K562 (cell line): ENCODE measurements at regions not wholly inside any gene's neighbourhood (a gene's known extent, or its start where the extent isn't known, plus 50 kb on each side); places are given as distances from the start of the nearest gene placed in this dataset.

Experiments used
- CAMTA2 ChIP-seq: fragments of 250-450 bp; sonication (Bioruptor Pico); conservative IDR thresholded peaks from 2 replicates; pipeline ENCODE4 v1.5.1; 2022
- CBX3 ChIP-seq, 2 experiments: IDR thresholded peaks; 1 replicate in 1 of 2; 2 replicates in 1 of 2; pipeline ENCODE4 v1.6.1; 2012; ENCODE audit warnings: inconsistent platforms in 2 of 2, low read length in 2 of 2, borderline replicate concordance in 1 of 2, control low read depth in 1 of 2
- CBX5 ChIP-seq: IDR thresholded peaks from 2 replicates; pipeline ENCODE4 v1.6.1; 2014; ENCODE audit warnings: low read depth, borderline replicate concordance
- CBX8 ChIP-seq: fragments of 200-600 bp; sonication (generic); IDR thresholded peaks from 2 replicates; pipeline ENCODE4 v1.6.1; 2012; ENCODE audit warnings: borderline replicate concordance, mixed run types, low read depth, mild to moderate bottlenecking, moderate library complexity, mixed read lengths, low read length, control low read depth, inconsistent platforms; ENCODE audit not compliant: poor library complexity, severe bottlenecking; ENCODE audit errors: extremely low read depth
- ELF2 ChIP-seq: fragments of 250-450 bp; sonication (Bioruptor Pico); IDR thresholded peaks from 2 replicates; pipeline ENCODE4 v1.5.0; 2021; ENCODE audit warnings: mild to moderate bottlenecking
- KAT7 ChIP-seq: sonication (generic); formaldehyde crosslinking; IDR thresholded peaks from 2 replicates; pipeline ENCODE4 v1.8.0; 2022; ENCODE audit warnings: missing genetic modification reagents, mild to moderate bottlenecking, borderline replicate concordance
- NFE2 ChIP-seq: IDR thresholded peaks from 2 replicates; pipeline ENCODE4 v1.6.1; 2014; ENCODE audit warnings: antibody characterized with exemption, low read depth
- POLR3G ChIP-seq: IDR thresholded peaks from 2 replicates; pipeline ENCODE4 v1.6.1; 2011; ENCODE audit not compliant: insufficient read length, insufficient replicate concordance; ENCODE audit errors: extremely low read depth
- RAD21 ChIP-seq, 2 experiments: fragments of 250-450 bp in 1 of 2; fragments of 450-650 bp in 1 of 2; sonication (Bioruptor Pico) in 1 of 2; formaldehyde crosslinking in 1 of 2; IDR thresholded peaks in 1 of 2; conservative IDR thresholded peaks in 1 of 2; 2 replicates each; pipeline versions ENCODE4 v1.4.0 to v1.8.0; 2020 to 2022; ENCODE audit warnings: mild to moderate bottlenecking in 2 of 2, moderate library complexity in 1 of 2
- SREBF2 ChIP-seq: sonication (generic); formaldehyde crosslinking; IDR thresholded peaks from 2 replicates; pipeline ENCODE4 v1.4.0; 2020; ENCODE audit warnings: mild to moderate bottlenecking, missing genetic modification reagents
- ZNF124 ChIP-seq: sonication (generic); formaldehyde crosslinking; IDR thresholded peaks from 2 replicates; pipeline ENCODE4 v1.8.1; 2022; ENCODE audit warnings: missing genetic modification reagents
- ZNF830 ChIP-seq: fragments of 250-450 bp; sonication (Bioruptor Pico); IDR thresholded peaks from 2 replicates; pipeline ENCODE4 v1.5.0; 2021; ENCODE audit warnings: mild to moderate bottlenecking
- TF ChIP-seq, protein P1 (sequence below): sonication (generic); formaldehyde crosslinking; IDR thresholded peaks from 2 replicates; pipeline ENCODE4 v1.8.1; 2022; ENCODE audit warnings: missing genetic modification reagents

DNA sequence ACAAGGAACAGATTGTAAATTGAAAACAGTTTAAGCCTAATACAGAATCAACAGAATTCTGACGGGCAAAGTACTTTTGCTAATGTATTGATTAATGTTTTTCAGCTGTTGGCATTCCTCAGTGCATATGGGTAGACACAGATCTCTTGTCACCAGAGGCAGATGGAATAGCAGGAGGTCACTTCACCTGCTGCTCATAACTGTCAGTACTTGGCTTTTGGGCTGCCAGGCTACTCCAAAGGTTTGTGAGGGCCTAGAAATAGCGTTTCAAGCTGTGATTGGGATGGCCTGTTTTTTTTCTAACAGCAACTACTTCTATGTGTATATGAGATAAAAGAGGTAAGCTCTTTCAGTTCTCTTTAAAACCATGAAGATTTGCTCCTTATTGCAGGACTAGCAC is 307.5 kb upstream of the ANXA10 start:
- TF ChIP-seq RAD21 (CRISPR knock-in tag; conservative IDR thresholded peaks at IDR 0.05 in 1 of 2, IDR thresholded peaks at IDR 0.05 in 1 of 2): no peak
- TF ChIP-seq CBX5: no peak
- no peak for TF ChIP-seq ZNF124 (CRISPR knock-in tag)
- TF ChIP-seq CAMTA2 (CRISPR knock-in tag): no peak
- no peak for TF ChIP-seq KAT7 (CRISPR knock-in tag)
- no peak for TF ChIP-seq ZNF830 (CRISPR knock-in tag)
- TF ChIP-seq ELF2 (CRISPR knock-in tag): no peak
- no peak for TF ChIP-seq CBX3 (IDR thresholded peaks at IDR 0.05; ENCODE audit: borderline replicate concordance in 1 of 2, low read length in 2 of 2)
- no peak for TF ChIP-seq POLR3G
- TF ChIP-seq SREBF2 (CRISPR knock-in tag): no peak
- TF ChIP-seq NFE2: no peak
- TF ChIP-seq CBX8: no peak
- TF ChIP-seq, protein P1, sequence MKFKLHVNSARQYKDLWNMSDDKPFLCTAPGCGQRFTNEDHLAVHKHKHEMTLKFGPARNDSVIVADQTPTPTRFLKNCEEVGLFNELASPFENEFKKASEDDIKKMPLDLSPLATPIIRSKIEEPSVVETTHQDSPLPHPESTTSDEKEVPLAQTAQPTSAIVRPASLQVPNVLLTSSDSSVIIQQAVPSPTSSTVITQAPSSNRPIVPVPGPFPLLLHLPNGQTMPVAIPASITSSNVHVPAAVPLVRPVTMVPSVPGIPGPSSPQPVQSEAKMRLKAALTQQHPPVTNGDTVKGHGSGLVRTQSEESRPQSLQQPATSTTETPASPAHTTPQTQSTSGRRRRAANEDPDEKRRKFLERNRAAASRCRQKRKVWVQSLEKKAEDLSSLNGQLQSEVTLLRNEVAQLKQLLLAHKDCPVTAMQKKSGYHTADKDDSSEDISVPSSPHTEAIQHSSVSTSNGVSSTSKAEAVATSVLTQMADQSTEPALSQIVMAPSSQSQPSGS (CRISPR knock-in tag): no peak
